HUES6 (cell line): ENCODE measurements at regions not wholly inside any gene's neighbourhood (a gene's known extent, or its start where the extent isn't known, plus 50 kb on each side); places are given as distances from the start of the nearest gene placed in this dataset.

Experiments
- H3K27ac ChIP-seq: 2 replicates; pipeline ENCODE4 v1.7.0; 2013; ENCODE audit warnings: low read depth, mild to moderate bottlenecking, low read length, inconsistent platforms
- H3K27me3 ChIP-seq: 2 replicates; pipeline ENCODE4 v1.6.1; 2013; ENCODE audit warnings: low read length; ENCODE audit not compliant: control insufficient read depth, insufficient read depth
- H3K36me3 ChIP-seq: 2 replicates; pipeline ENCODE4 v1.6.1; 2013; ENCODE audit warnings: low read length; ENCODE audit not compliant: control insufficient read depth, insufficient read depth
- H3K4me1 ChIP-seq: 2 replicates; pipeline ENCODE4 v1.6.1; 2013; ENCODE audit warnings: low read length; ENCODE audit not compliant: control insufficient read depth, insufficient read depth
- H3K4me3 ChIP-seq: 2 replicates; pipeline ENCODE4 v1.5.1; 2013; ENCODE audit warnings: low read depth, low read length
- H3K9ac ChIP-seq: one replicate; pipeline ENCODE4 v1.6.1; 2013; ENCODE audit warnings: mild to moderate bottlenecking, low read length
- H3K9me3 ChIP-seq: 2 replicates; pipeline ENCODE4 v1.6.1; 2013; ENCODE audit warnings: low read depth, low read length; ENCODE audit not compliant: control insufficient read depth, insufficient read depth

DNA sequence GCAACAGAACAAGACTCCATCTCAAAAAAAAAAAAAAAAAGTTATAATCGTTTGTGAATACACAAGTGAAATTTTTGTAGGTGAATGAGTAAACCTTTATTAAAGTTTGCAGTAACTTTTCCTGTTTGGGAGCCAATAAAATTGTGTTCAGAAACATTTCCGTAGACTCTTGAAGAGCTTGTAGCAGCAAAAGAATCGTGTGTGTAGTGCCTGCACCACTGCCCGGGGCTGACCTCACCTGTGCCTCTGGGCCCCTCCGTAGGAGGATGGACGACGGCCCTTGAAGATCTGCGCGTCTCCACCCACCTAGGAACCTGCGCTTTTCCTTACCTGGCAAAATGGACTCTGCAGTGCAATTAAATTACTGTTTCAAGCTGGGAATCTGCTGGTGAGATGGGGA is 366.0 kb downstream of the THBS2 start:
- Histone ChIP-seq H3K36me3 (no peaks in the 10 kb centered on the region), H3K9ac (no peak overlapping the region), H3K4me3 (no peak overlapping the region), H3K9me3 (peaks cover 6% of the 10 kb centered on the region; the same call in 1 of the 2 replicates), H3K4me1 (no peaks in the 10 kb centered on the region), H3K27ac (no peak overlapping the region), H3K27me3 (peaks cover 14% of the 10 kb centered on the region)

DNA sequence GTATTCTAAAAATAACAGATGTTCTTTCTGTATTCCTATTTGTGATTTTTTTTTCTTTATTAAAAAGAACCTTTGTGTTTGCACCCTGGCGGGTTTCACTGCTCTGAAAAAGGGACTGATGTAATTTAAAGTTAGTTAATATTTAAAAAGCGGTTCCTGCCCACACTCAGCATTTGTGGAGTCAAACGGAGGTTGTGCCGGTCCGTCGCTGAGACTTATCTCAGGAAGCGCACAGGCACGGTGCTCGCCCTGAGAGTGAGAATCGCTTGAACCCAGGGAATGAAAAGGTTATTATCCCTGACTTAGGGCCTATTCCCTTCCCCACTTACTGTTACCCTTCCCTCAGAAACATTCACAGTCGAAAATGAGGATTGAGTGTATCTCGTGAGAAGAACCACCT is 366.7 kb downstream of the THBS2 start:
- Histone ChIP-seq H3K27ac (no peak overlapping the region), H3K9ac (no peak overlapping the region), H3K4me3 (no peak overlapping the region), H3K36me3 (no peaks in the 10 kb centered on the region), H3K4me1 (no peaks in the 10 kb centered on the region), H3K27me3 (peaks cover 14% of the 10 kb centered on the region), H3K9me3 (peaks cover 6% of the 10 kb centered on the region; the same call in 1 of the 2 replicates)

DNA sequence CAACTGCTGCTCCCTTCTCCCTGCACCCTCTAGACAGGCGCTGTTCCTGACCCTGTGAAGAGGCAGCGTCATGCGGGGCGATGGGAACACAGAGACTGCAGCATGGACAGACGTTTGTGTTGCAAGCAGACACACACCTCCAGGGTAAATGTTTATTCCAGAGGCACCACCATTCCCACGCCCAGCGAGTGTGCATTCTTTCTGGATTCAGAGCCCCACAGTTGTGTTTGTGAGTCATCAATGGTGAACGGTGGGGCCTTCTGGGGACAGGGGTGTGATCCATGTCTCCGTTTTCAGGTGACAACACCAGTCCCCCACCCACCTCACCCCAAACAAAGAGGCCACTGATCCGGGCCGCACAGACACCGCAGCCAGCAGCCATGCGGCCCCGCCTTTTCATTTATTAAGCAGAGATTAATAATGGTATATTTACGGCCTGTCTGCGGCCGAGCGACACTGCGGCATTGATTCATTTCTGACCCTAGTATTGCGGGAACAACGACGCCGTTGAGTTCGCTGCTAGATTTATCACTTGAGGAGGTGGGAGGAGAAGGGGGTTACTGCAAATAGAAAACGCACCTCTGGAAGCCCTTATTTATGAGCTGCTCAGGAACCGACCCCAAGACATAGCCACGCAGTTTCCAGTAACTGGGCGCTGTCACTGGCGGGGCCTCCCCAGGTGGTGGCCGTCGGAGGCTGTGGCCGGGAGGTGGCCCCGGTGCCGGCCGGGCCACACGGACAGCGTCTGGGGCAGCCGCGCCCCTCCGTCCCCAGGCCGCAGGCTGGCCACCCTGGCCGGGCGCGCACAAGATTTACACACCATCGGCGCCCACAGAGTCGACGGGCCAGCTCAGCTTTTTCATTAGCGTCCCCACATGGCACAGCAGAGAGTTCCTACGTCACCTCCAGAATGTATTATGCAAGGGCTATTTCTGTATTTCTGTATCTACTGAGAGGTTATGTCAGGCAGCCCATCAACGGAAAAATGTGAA is 367.6 kb downstream of the THBS2 start:
- Histone ChIP-seq H3K4me1 (no peaks in the 10 kb centered on the region), H3K4me3 (no peak overlapping the region), H3K27ac (no peak overlapping the region), H3K27me3 (peaks cover 14% of the 10 kb centered on the region), H3K9ac (no peak overlapping the region), H3K9me3 (peaks cover 6% of the 10 kb centered on the region; the same call in 1 of the 2 replicates), H3K36me3 (no peaks in the 10 kb centered on the region)

DNA sequence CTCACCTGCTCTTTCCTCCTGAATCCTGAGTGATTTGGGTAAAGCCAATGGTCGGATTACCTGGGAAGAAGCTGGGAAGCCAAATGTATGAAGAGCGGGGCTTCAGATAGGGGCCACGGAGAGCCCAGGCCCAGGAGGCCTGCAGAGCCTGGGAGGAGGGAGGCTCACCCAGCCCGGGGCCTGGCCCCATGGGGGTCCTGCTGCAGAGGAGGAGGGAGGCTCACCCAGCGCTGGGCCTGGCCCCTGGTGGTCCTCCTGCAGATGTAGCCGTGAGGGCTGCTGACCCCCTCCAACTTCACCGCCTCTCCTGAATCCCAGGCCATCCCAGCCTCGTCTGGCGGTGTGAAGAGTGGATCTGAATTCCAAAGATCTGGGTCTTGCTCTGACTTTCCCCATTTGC is 368.4 kb downstream of the THBS2 start:
- H3K36me3 ChIP-seq = no peaks in the 10 kb centered on the region
- H3K9me3 ChIP-seq = peaks cover 6% of the 10 kb centered on the region; the same call in 1 of the 2 replicates
- H3K27me3 ChIP-seq = peaks cover 14% of the 10 kb centered on the region
- no peaks in the 10 kb centered on the region for H3K4me1 ChIP-seq
- no peak overlapping the region for H3K9ac ChIP-seq
- no peak overlapping the region for H3K4me3 ChIP-seq
- no peak overlapping the region for H3K27ac ChIP-seq

DNA sequence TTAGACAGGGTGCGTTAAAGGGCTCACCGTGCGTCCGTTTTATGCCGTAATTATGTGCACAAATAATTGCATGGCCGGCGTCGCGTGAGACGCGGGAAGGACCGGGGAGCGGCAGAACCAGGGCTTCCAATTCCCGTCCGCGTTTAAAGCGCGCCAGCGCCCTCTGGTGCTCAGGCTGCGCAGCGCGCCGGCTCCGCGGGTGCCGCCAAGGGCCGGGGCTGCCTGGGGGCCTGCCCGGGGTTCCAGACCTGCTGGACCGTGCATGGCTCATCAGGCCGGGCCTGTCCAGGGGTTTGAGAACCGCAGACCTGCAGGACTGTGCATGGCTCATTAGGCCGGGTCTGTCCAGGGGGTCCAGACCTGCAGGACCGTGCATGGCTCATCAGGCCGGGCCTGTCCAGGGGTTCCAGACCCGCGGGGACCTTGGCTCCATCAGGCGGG is 369.0 kb downstream of the THBS2 start:
- H3K9ac ChIP-seq = no peak overlapping the region
- peaks cover 14% of the 10 kb centered on the region for H3K27me3 ChIP-seq
- no peaks in the 10 kb centered on the region for H3K4me1 ChIP-seq
- no peak overlapping the region for H3K27ac ChIP-seq
- no peak overlapping the region for H3K4me3 ChIP-seq
- H3K9me3 ChIP-seq = peaks cover 6% of the 10 kb centered on the region; the same call in 1 of the 2 replicates
- H3K36me3 ChIP-seq = no peaks in the 10 kb centered on the region

DNA sequence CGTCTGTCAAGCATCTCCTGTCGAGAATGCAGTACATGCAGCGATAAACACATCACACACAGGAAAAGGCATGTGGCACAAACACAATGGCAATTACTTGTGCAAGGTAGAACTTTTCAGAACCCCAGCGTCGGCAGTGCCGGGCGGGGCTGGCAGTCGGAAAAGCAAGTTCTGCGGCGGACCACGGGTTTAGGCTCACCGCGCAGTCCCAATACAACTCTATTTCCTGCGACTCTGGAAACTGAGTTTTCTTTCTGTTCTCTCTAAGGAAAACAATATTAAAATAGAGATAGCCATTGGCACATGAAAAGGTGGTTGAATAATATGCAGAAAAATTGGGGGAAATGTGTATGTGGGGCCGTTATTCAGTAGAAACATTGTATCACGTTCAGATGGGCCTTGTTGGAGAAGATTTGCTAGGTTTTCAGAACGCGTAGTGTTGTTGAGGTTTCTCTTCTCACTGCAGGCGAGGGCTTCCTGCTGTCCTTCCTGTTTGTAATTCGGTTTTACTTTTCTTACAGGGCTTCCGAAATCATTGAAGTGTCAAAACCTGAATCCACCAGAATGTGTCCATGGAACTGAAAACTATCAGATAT is 369.5 kb downstream of the THBS2 start:
- H3K27ac ChIP-seq = no peak overlapping the region
- H3K4me1 ChIP-seq = no peaks in the 10 kb centered on the region
- peaks cover 6% of the 10 kb centered on the region; the same call in 1 of the 2 replicates for H3K9me3 ChIP-seq
- H3K27me3 ChIP-seq = peaks cover 14% of the 10 kb centered on the region
- no peak overlapping the region for H3K4me3 ChIP-seq
- H3K9ac ChIP-seq = no peak overlapping the region
- no peaks in the 10 kb centered on the region for H3K36me3 ChIP-seq

DNA sequence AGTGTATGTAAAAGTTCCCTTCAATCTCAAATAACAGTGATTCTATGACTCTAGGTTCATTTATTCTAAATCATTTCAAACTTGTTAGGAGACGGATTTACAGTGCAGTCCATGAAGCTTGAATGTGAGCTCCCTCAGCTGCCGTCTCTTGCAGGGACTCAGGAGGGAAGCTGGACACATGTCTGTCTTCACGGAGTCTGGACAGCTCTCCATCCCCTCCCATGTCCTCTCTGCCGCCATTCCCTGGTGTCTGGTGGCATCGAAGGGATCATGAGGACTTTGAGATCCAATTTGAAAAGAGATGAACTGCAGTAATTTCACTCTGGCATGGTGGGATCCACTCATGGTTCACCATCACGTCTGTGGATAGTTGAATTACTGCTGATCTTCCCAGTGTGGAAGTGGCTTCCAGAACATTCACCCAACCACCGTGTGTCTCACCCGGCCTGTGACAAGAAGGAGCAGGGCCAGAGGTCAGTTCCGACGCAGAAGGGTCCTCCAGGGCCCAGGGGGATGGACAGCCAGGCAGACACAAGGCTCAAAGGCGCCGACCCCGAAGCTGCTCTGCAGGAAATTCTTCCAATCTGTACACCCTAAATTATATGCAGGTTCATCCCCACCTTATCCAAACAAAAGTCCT is 370.1 kb downstream of the THBS2 start:
- no peak overlapping the region for H3K4me3 ChIP-seq
- no peak overlapping the region for H3K27ac ChIP-seq
- H3K36me3 ChIP-seq = no peaks in the 10 kb centered on the region
- H3K9ac ChIP-seq = no peak overlapping the region
- peaks cover 14% of the 10 kb centered on the region for H3K27me3 ChIP-seq
- H3K9me3 ChIP-seq = peaks cover 6% of the 10 kb centered on the region; the same call in 1 of the 2 replicates
- no peaks in the 10 kb centered on the region for H3K4me1 ChIP-seq

DNA sequence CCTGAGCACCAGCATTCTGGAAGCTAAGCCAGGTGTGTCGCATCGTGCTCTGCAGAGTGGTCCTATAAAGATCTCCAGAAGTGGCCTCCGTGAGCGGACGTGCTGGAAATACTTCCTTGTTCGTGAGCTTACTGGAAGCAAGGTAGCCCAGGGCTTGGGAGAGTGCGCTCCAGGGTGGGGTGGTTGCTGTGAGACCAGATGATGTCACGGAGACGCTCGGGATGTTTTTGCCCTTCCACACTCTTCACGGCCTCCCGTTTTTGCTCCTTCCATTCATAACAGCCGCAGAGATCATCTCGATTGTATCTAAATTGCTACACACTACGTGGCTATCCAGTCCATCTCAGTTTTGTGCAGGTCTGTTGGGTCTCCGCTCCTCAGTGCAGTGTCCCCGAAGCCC is 373.4 kb downstream of the THBS2 start:
- no peaks in the 10 kb centered on the region for H3K36me3 ChIP-seq
- H3K9ac ChIP-seq = no peak overlapping the region
- H3K27me3 ChIP-seq = peaks cover 14% of the 10 kb centered on the region
- no peak overlapping the region for H3K4me3 ChIP-seq
- H3K9me3 ChIP-seq = peaks cover 6% of the 10 kb centered on the region; the same call in 1 of the 2 replicates
- no peak overlapping the region for H3K27ac ChIP-seq
- H3K4me1 ChIP-seq = no peaks in the 10 kb centered on the region

DNA sequence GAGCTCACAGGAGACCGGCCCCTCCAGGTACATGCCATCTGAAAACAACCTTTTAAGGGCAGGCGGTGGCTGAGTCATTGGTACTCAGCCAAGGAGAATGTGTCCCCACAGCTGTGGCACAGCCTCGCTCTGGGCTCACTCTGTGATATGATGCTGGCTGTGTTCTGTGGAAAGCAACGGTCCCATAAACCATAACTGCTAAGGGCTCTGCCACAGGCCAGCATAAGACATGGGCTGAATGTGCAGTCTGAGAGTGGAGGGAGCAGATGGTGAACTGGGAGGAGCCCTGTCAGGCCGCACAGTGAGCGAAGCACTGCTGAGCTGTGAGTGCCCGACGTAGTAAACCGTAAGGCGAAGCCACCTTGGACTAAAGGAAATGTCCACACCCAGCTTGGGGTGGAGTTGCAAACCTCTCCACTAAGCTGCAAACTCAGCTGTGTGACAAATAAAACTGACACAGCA is 375.8 kb downstream of the THBS2 start:
- Histone ChIP-seq H3K4me3 (no peak overlapping the region), H3K27ac (no peak overlapping the region), H3K9ac (no peak overlapping the region), H3K9me3 (no peaks in the 10 kb centered on the region), H3K4me1 (no peaks in the 10 kb centered on the region), H3K27me3 (no peaks in the 10 kb centered on the region), H3K36me3 (no peaks in the 10 kb centered on the region)

DNA sequence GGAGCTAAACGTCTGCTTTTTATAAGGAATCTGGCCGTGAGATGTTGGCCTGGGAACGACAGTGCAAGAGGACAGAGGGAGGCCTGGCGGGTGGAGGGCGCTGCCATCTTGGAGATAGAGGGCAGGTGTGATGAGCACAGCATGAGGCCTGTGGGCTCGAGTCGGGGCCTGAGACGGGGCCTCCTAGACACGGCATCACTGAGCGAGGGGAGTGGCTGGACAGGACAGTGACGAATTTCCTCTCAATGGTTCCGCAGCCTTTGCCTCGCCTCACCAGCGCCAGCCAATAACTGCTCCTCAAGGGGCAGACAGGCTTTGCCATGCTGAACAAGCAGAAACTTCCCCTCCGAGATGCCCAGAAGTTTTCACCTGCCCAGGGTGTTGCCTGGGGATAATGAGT is 376.7 kb downstream of the THBS2 start:
- no peaks in the 10 kb centered on the region for H3K27me3 ChIP-seq
- H3K36me3 ChIP-seq = no peaks in the 10 kb centered on the region
- H3K9me3 ChIP-seq = no peaks in the 10 kb centered on the region
- H3K4me3 ChIP-seq = no peak overlapping the region
- H3K27ac ChIP-seq = no peak overlapping the region
- H3K4me1 ChIP-seq = no peaks in the 10 kb centered on the region
- H3K9ac ChIP-seq = no peak overlapping the region
